Hepatocyte (in vitro differentiated cells): ENCODE measurements at regions not wholly inside any gene's neighbourhood (a gene's known extent, or its start where the extent isn't known, plus 50 kb on each side); places are given as distances from the start of the nearest gene placed in this dataset.

ENCODE experiments used
- CTCF ChIP-seq: fragments of 200-600 bp; sonication (generic); IDR thresholded peaks from 2 replicates; pipeline ENCODE4 v1.5.1; 2016; ENCODE audit warnings: antibody characterized with exemption, mild to moderate bottlenecking; ENCODE audit not compliant: poor library complexity
- EZH2phosphoT487 ChIP-seq: fragments of 200-600 bp; sonication (generic); IDR thresholded peaks from one replicate; pipeline ENCODE4 v1.6.1; 2018; ENCODE audit warnings: antibody characterized with exemption, mild to moderate bottlenecking, low read depth, moderate library complexity; ENCODE audit not compliant: unreplicated experiment, severe bottlenecking

GRCh38 chr12:17478908-17479673, 610.9 kb downstream of the RERGL start:
- TF ChIP-seq CTCF, result no peak
- TF ChIP-seq EZH2phosphoT487, result no peak
